Neural progenitor cell (in vitro differentiated cells): ENCODE measurements at regions not wholly inside any gene's neighbourhood (a gene's known extent, or its start where the extent isn't known, plus 50 kb on each side); places are given as distances from the start of the nearest gene placed in this dataset.

ENCODE experiments used
- EZH2 ChIP-seq: fragments of 200-600 bp; sonication (generic); IDR thresholded peaks from 2 replicates; pipeline ENCODE4 v1.6.1; 2017; ENCODE audit warnings: antibody characterized with exemption, mild to moderate bottlenecking, moderate library complexity
- EZH2phosphoT487 ChIP-seq: fragments of 200-600 bp; sonication (generic); IDR thresholded peaks from 2 replicates; pipeline ENCODE4 v1.6.1; 2017; ENCODE audit warnings: antibody characterized with exemption
- TF ChIP-seq, protein P1 (sequence below): fragments of 200-600 bp; sonication (generic); IDR thresholded peaks from 2 replicates; pipeline ENCODE4 v1.5.1; 2017; ENCODE audit warnings: antibody characterized with exemption, mild to moderate bottlenecking

DNA sequence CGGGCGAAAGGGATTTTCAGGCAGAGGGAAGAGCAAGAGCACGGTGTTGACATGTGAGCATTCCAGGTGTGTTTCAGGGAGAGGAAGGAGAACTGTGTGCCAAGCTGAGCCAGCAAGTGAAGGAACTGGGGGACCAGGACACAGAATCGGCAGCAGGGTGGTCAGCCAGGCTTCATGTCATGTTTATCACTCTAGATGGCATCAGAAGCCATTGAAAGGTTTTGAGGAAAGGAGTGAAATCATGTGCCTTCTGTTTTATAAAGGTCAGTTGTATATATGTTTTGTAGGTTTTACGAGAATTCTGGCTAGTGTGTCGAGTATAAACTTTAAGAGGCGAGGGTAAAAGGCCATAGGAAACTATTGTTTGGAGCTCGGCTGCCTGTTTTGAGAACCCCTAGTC lies 682.3 kb downstream of the TRIML1 start:
- TF ChIP-seq, protein P1, sequence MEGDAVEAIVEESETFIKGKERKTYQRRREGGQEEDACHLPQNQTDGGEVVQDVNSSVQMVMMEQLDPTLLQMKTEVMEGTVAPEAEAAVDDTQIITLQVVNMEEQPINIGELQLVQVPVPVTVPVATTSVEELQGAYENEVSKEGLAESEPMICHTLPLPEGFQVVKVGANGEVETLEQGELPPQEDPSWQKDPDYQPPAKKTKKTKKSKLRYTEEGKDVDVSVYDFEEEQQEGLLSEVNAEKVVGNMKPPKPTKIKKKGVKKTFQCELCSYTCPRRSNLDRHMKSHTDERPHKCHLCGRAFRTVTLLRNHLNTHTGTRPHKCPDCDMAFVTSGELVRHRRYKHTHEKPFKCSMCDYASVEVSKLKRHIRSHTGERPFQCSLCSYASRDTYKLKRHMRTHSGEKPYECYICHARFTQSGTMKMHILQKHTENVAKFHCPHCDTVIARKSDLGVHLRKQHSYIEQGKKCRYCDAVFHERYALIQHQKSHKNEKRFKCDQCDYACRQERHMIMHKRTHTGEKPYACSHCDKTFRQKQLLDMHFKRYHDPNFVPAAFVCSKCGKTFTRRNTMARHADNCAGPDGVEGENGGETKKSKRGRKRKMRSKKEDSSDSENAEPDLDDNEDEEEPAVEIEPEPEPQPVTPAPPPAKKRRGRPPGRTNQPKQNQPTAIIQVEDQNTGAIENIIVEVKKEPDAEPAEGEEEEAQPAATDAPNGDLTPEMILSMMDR = no peak
- no peak for TF ChIP-seq EZH2
- TF ChIP-seq EZH2phosphoT487 = no peak
